ENCODE measurements at regions not wholly inside any gene's neighbourhood (a gene's known extent, or its start where the extent isn't known, plus 50 kb on each side); places are given as distances from the start of the nearest gene placed in this dataset.

GRCh38 chr6:155779456-155779855, 323.8 kb upstream of the NOX3 start:
- no peak for TF ChIP-seq CTCF (IDR thresholded peaks at IDR 0.05)
- no peak for TF ChIP-seq POLR2A (IDR thresholded peaks at IDR 0.05)
